CD4-positive, alpha-beta memory T cell (primary cell): ENCODE measurements at regions not wholly inside any gene's neighbourhood (a gene's known extent, or its start where the extent isn't known, plus 50 kb on each side); places are given as distances from the start of the nearest gene placed in this dataset.

Source experiments
- CTCF ChIA-PET: fragments of 350-600 bp; sonication (Branson Sonifier 250); formaldehyde crosslinking; loops from one replicate; lab custom pipeline; 2021; ENCODE audit warnings: inconsistent platforms; ENCODE audit not compliant: partially characterized antibody; lab: Charles Lee
- POLR2A ChIA-PET: fragments of 350-600 bp; sonication (Branson Sonifier 250); formaldehyde crosslinking; loops from one replicate; lab custom pipeline; 2021; ENCODE audit not compliant: partially characterized antibody; lab: Charles Lee
- DNase-seq, 5 donors: peaks; one replicate each; pipeline versions ENCODE4 v3.0.0 to v3.0.0-alpha.2; 2020 to 2022; ENCODE audit warnings: mixed read lengths in 1 of 5
- H3K27ac ChIP-seq: one replicate; pipeline ENCODE4 v1.7.0; 2013; ENCODE audit warnings: low read depth, low read length
- H3K27me3 ChIP-seq: 2 replicates; pipeline ENCODE4 v1.7.0; 2013; ENCODE audit warnings: mild to moderate bottlenecking, low read length, moderate library complexity; ENCODE audit not compliant: insufficient read depth
- H3K36me3 ChIP-seq: 2 replicates; pipeline ENCODE4 v1.7.0; 2013; ENCODE audit warnings: mild to moderate bottlenecking, low read length, moderate library complexity; ENCODE audit not compliant: insufficient read depth
- H3K4me1 ChIP-seq: 2 replicates; pipeline ENCODE4 v1.7.0; 2013; ENCODE audit warnings: mild to moderate bottlenecking, low read length, moderate library complexity; ENCODE audit not compliant: insufficient read depth
- H3K4me3 ChIP-seq, 2 donors: one replicate each; pipeline ENCODE4 v1.7.0; 2013; ENCODE audit warnings: low read length in 2 of 2, mild to moderate bottlenecking in 1 of 2
- H3K9me3 ChIP-seq, 2 donors: one replicate each; pipeline ENCODE4 v1.7.0; 2013; ENCODE audit warnings: low read length in 2 of 2, control low read depth in 1 of 2; ENCODE audit not compliant: control insufficient read depth in 1 of 2
- H3K27ac Mint-ChIP-seq, 7 donors: one replicate each; pipeline ENCODE4 v1.8.0; 2020 to 2021; ENCODE audit warnings: mixed read lengths in 7 of 7, mild to moderate bottlenecking in 6 of 7, inconsistent platforms in 3 of 7, moderate library complexity in 3 of 7
- H3K27me3 Mint-ChIP-seq, 2 donors: one replicate each; pipeline ENCODE4 v1.8.0; 2020 to 2021; ENCODE audit warnings: mixed read lengths in 2 of 2
- H3K36me3 Mint-ChIP-seq, 2 donors: one replicate each; pipeline ENCODE4 v1.8.0; 2020 to 2021; ENCODE audit warnings: mixed read lengths in 2 of 2, inconsistent platforms in 1 of 2, mild to moderate bottlenecking in 1 of 2
- H3K4me1 Mint-ChIP-seq, 4 donors: one replicate each; pipeline ENCODE4 v1.8.0; 2020 to 2021; ENCODE audit warnings: mixed read lengths in 4 of 4, mild to moderate bottlenecking in 1 of 4
- H3K4me3 Mint-ChIP-seq, 8 donors: one replicate each; pipeline ENCODE4 v1.8.0; 2020 to 2021; ENCODE audit warnings: mixed read lengths in 8 of 8, mild to moderate bottlenecking in 7 of 8, moderate library complexity in 6 of 8, inconsistent platforms in 3 of 8
- H3K9me3 Mint-ChIP-seq, 8 donors: one replicate each; pipeline ENCODE4 v1.8.0; 2020 to 2021; ENCODE audit warnings: mixed read lengths in 8 of 8, mild to moderate bottlenecking in 5 of 8, inconsistent platforms in 3 of 8, moderate library complexity in 1 of 8
- intact Hi-C: fragments of 100-400 bp; cut with micrococcal nuclease; formaldehyde crosslinking; loops from one replicate; pipeline ENCODE4 v1.15.1; 2023

DNA sequence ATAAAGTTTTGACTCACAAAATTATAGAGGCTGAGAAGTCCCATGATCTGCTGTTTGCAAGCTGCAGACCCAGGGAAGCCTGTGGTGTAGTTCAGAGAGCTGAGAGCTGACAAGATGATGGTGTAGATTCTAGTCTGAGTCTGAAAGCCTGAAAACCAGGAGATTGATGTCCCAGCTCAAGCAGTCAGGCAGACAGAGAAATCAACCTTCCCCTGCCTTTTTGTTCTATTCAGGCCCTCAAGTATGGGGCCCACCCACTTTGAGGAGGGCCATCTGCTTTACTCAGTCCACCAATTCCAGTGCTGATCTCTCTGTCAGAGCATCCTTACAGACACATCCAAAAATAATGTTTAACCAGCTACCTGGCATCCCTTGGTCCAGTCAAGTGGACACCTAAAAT lies 479.6 kb downstream of the STK39 start:
- Mint-ChIP-seq H3K9me3 (peaks cover 0 to 2% (median 0%) of the 10 kb centered on the region in 8 donors), H3K4me1 (no peaks in the 10 kb centered on the region), H3K27ac (no peak overlapping the region), H3K4me3 (no peak overlapping the region), H3K27me3 (no peaks in the 10 kb centered on the region), H3K36me3 (no peaks in the 10 kb centered on the region)
- H3K9me3 ChIP-seq: no peaks in the 10 kb centered on the region
- H3K27ac ChIP-seq: no peak overlapping the region
- no peaks in the 10 kb centered on the region for H3K27me3 ChIP-seq
- no peaks in the 10 kb centered on the region for H3K4me1 ChIP-seq
- ChIA-PET CTCF (no interaction called here), POLR2A (no interaction called here)
- no peaks in the 10 kb centered on the region for H3K36me3 ChIP-seq
- DNase-seq: no peak
- intact Hi-C loops: no loop called here
- no peak overlapping the region for H3K4me3 ChIP-seq

DNA sequence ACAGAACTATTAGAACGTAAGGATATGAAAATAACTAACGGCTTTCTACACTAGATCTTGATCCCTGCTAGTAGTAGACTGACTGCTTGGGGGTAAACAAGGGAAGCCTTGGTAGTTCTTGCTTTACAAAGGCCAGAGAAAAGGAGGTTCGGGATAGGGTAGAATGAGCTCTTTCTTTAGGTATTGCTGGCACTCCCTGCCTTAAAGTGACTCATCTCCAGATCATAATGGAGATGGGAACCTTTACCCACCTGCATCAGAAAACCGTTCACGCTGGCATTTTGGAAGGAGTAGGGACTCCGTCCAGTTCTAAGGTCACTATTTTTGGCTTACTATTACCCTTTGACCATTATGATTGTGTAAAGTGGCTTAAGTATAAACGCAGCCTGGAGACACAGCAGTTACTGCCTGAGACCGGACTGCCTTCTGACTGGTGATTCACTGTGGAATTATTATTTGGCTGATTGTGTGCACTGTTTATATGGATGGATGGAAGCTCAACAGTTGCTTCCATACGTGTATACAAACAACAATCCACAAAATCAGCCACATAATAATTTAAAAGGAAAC lies 482.5 kb downstream of the STK39 start:
- no peak overlapping the region for H3K27ac Mint-ChIP-seq
- H3K4me3 ChIP-seq: no peak overlapping the region
- H3K36me3 Mint-ChIP-seq: no peaks in the 10 kb centered on the region
- DNase-seq: no peak
- no peaks in the 10 kb centered on the region for H3K4me1 Mint-ChIP-seq
- POLR2A ChIA-PET: no interaction called here
- no peak overlapping the region for H3K4me3 Mint-ChIP-seq
- intact Hi-C loops: no loop called here
- peaks cover 0 to 2% (median 0%) of the 10 kb centered on the region in 8 donors for H3K9me3 Mint-ChIP-seq
- H3K27me3 Mint-ChIP-seq: no peaks in the 10 kb centered on the region
- H3K27ac ChIP-seq: no peak overlapping the region
- no peaks in the 10 kb centered on the region for H3K27me3 ChIP-seq
- H3K36me3 ChIP-seq: no peaks in the 10 kb centered on the region
- no peaks in the 10 kb centered on the region for H3K9me3 ChIP-seq
- H3K4me1 ChIP-seq: no peaks in the 10 kb centered on the region
- CTCF ChIA-PET: no interaction called here

- no peaks in the 10 kb centered on the region for H3K9me3 ChIP-seq
- POLR2A ChIA-PET: no interaction called here
- intact Hi-C loops: no loop called here
- H3K27ac ChIP-seq: no peak overlapping the region
- no peaks in the 10 kb centered on the region for H3K4me1 ChIP-seq
- Mint-ChIP-seq H3K36me3 (no peaks in the 10 kb centered on the region), H3K27ac (no peak overlapping the region), H3K4me1 (no peaks in the 10 kb centered on the region), H3K4me3 (no peak overlapping the region), H3K27me3 (no peaks in the 10 kb centered on the region), H3K9me3 (no peaks in the 10 kb centered on the region)
- H3K4me3 ChIP-seq: no peak overlapping the region
- H3K36me3 ChIP-seq: no peaks in the 10 kb centered on the region
- DNase-seq: no peak
- CTCF ChIA-PET: no interaction called here
- no peaks in the 10 kb centered on the region for H3K27me3 ChIP-seq
Observed at GRCh38 chr2:167761465-167762136, 485.8 kb downstream of the STK39 start.

DNA sequence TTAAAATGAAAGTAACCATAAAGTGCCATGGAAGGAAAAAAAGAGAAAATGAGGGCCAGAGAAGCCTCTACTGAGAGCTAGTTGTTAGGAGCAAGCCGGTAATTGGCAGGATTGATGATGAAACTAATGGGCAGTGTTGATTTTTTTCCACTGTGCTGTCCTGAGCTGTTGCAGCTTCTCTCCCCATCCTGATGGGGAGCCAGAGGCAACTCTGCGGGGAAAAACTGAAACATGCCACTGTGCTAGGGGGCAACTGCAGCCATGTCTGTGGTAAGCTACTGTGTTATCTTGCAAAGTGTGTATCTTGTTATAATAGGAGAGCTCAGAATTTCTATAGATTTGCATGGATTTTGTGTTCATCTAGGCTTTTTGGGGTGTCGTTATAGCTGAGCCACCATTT lies 487.9 kb downstream of the STK39 start:
- no peak overlapping the region for H3K27ac ChIP-seq
- H3K36me3 Mint-ChIP-seq: no peaks in the 10 kb centered on the region
- no peak overlapping the region for H3K4me3 ChIP-seq
- intact Hi-C loops: no loop called here
- H3K4me3 Mint-ChIP-seq: no peak overlapping the region
- ChIA-PET POLR2A (no interaction called here), CTCF (no interaction called here)
- no peak overlapping the region for H3K27ac Mint-ChIP-seq
- H3K36me3 ChIP-seq: no peaks in the 10 kb centered on the region
- no peak for DNase-seq
- H3K9me3 Mint-ChIP-seq: no peaks in the 10 kb centered on the region
- H3K9me3 ChIP-seq: no peaks in the 10 kb centered on the region
- H3K4me1 Mint-ChIP-seq: no peaks in the 10 kb centered on the region
- no peaks in the 10 kb centered on the region for H3K27me3 ChIP-seq
- H3K27me3 Mint-ChIP-seq: no peaks in the 10 kb centered on the region
- no peaks in the 10 kb centered on the region for H3K4me1 ChIP-seq

GRCh38 chr2:167758292-167758691 lies 489.1 kb downstream of the STK39 start:
- POLR2A ChIA-PET: no interaction called here
- CTCF ChIA-PET: no interaction called here
- no peaks in the 10 kb centered on the region for H3K9me3 Mint-ChIP-seq
- Histone ChIP-seq H3K9me3 (no peaks in the 10 kb centered on the region), H3K27ac (no peak overlapping the region), H3K4me3 (no peak overlapping the region), H3K27me3 (no peaks in the 10 kb centered on the region), H3K36me3 (no peaks in the 10 kb centered on the region), H3K4me1 (no peaks in the 10 kb centered on the region)
- H3K4me1 Mint-ChIP-seq: no peaks in the 10 kb centered on the region
- no peaks in the 10 kb centered on the region for H3K36me3 Mint-ChIP-seq
- H3K4me3 Mint-ChIP-seq: no peak overlapping the region
- H3K27me3 Mint-ChIP-seq: no peaks in the 10 kb centered on the region
- intact Hi-C loops: no loop called here
- H3K27ac Mint-ChIP-seq: no peak overlapping the region
- DNase-seq: no peak

- Mint-ChIP-seq H3K27ac (no peak overlapping the region), H3K27me3 (peaks cover 0 to 2% of the 10 kb centered on the region in 2 donors), H3K4me1 (no peaks in the 10 kb centered on the region), H3K4me3 (no peak overlapping the region), H3K9me3 (no peaks in the 10 kb centered on the region), H3K36me3 (no peaks in the 10 kb centered on the region)
- no peak overlapping the region for H3K27ac ChIP-seq
- no peaks in the 10 kb centered on the region for H3K9me3 ChIP-seq
- DNase-seq: no peak
- POLR2A ChIA-PET: no interaction called here
- no peak overlapping the region for H3K4me3 ChIP-seq
- no peaks in the 10 kb centered on the region for H3K27me3 ChIP-seq
- CTCF ChIA-PET: no interaction called here
- H3K4me1 ChIP-seq: no peaks in the 10 kb centered on the region
- intact Hi-C loops: no loop called here
- no peaks in the 10 kb centered on the region for H3K36me3 ChIP-seq
Observed at GRCh38 chr2:167756446-167756845, 490.9 kb downstream of the STK39 start.

DNA sequence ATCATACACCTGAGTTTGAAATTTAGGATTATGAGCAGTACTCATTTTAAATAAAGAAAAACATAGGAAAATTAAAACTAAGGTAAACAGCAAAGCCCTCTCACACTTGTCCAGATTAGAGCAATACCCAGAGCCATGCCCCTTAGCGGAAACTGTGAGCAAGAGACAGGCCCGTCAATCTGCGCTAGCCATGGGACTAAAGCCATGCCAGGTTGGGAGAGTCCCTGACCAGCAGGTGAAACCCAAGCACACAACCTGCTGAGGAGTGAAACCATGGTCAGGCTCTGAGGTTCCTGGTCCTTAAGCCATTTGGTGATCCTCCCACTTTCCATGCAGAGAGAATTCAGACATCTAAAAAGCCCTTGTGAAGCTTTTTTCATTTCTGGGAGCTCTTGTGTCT lies 494.3 kb downstream of the STK39 start:
- peaks cover 2 to 4% of the 10 kb centered on the region in 2 donors for H3K27me3 Mint-ChIP-seq
- Histone ChIP-seq H3K4me1 (no peaks in the 10 kb centered on the region), H3K27ac (no peak overlapping the region), H3K9me3 (no peaks in the 10 kb centered on the region), H3K4me3 (no peak overlapping the region), H3K36me3 (no peaks in the 10 kb centered on the region), H3K27me3 (no peaks in the 10 kb centered on the region)
- intact Hi-C loops: no loop called here
- ChIA-PET POLR2A (no interaction called here), CTCF (no interaction called here)
- no peak overlapping the region for H3K27ac Mint-ChIP-seq
- no peak for DNase-seq
- no peak overlapping the region for H3K4me3 Mint-ChIP-seq
- H3K9me3 Mint-ChIP-seq: no peaks in the 10 kb centered on the region
- no peaks in the 10 kb centered on the region for H3K4me1 Mint-ChIP-seq
- no peaks in the 10 kb centered on the region for H3K36me3 Mint-ChIP-seq
